Cardiac fibroblast (primary cell): ENCODE measurements at regions not wholly inside any gene's neighbourhood (a gene's known extent, or its start where the extent isn't known, plus 50 kb on each side); places are given as distances from the start of the nearest gene placed in this dataset.
A peak's percentile ranks its signal among the peaks of the same experiment; 100 is the strongest.

ENCODE experiments used
- DNase-seq, 2 donors: peaks; one replicate each; pipeline versions ENCODE4 v3.0.0 to v3.0.0-alpha.2; 2010; ENCODE audit warnings: low read depth in 2 of 2
- H3K4me3 ChIP-seq, 2 donors: replicated peaks in 1 of 2; 1 replicate in 1 of 2; 2 replicates in 1 of 2; pipeline ENCODE4 v1.5.1; 2011; ENCODE audit warnings: low read depth in 2 of 2, low read length in 2 of 2, mild to moderate bottlenecking in 2 of 2, moderate library complexity in 1 of 2
- TF ChIP-seq, protein P1 (sequence below): IDR thresholded peaks from one replicate; pipeline ENCODE4 v1.5.1; 2011; ENCODE audit warnings: low read depth, mild to moderate bottlenecking, low read length, inconsistent platforms

GRCh38 chr5:97851036-97851435 is 668.0 kb upstream of the RIOK2 start:
- TF ChIP-seq, protein P1, sequence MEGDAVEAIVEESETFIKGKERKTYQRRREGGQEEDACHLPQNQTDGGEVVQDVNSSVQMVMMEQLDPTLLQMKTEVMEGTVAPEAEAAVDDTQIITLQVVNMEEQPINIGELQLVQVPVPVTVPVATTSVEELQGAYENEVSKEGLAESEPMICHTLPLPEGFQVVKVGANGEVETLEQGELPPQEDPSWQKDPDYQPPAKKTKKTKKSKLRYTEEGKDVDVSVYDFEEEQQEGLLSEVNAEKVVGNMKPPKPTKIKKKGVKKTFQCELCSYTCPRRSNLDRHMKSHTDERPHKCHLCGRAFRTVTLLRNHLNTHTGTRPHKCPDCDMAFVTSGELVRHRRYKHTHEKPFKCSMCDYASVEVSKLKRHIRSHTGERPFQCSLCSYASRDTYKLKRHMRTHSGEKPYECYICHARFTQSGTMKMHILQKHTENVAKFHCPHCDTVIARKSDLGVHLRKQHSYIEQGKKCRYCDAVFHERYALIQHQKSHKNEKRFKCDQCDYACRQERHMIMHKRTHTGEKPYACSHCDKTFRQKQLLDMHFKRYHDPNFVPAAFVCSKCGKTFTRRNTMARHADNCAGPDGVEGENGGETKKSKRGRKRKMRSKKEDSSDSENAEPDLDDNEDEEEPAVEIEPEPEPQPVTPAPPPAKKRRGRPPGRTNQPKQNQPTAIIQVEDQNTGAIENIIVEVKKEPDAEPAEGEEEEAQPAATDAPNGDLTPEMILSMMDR = no peak
- no peak overlapping the region for H3K4me3 ChIP-seq
- no peak for DNase-seq

DNA sequence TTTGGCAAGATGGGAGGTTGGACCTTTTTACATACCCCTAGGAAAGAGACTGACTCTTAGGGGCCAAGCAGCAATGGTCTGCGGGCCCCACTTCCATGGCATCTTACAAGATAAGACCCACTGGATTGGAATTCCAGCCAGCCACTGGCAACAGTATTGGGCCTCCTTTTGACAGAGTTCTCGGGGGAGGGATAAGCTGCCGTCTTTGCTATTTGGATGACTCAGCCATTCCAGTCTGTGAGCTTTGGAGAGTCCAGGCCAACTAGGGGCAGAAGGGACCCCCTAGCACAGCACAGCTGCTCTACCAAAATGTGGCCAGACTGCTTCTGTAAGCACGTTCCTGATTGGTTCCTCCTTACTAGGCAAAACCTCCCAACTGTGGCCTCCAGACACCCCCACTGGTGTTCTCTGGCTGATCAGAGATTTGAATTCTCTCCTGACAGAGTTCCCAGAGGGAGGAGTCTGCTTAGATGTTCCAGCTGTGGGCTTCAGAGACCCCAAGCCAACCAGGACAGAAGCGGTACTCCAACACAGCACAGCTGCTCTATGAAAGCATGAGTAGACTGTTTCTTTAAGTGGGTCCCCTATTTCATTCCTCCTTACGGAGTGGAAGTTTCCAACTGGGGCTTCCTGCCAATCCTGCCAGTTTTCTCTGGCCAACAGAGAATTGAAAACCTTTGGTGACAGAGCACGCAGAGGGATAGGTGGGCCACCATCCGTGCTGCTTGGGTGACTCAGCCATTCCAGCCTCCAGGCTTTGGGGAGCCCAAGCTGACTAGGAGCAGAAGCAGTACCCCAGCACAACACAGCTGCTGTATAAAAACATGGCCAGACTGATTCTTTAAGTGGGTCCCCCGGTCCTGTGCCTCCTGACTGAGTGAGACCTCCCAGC is 672.1 kb upstream of the RIOK2 start:
- H3K4me3 ChIP-seq = no peak overlapping the region
- DNase-seq = peak; percentile 62 to 94
- TF ChIP-seq, protein P1 = no peak

GRCh38 chr5:97874491-97874890 is 691.4 kb upstream of the RIOK2 start:
- TF ChIP-seq, protein P1 = no peak

DNA sequence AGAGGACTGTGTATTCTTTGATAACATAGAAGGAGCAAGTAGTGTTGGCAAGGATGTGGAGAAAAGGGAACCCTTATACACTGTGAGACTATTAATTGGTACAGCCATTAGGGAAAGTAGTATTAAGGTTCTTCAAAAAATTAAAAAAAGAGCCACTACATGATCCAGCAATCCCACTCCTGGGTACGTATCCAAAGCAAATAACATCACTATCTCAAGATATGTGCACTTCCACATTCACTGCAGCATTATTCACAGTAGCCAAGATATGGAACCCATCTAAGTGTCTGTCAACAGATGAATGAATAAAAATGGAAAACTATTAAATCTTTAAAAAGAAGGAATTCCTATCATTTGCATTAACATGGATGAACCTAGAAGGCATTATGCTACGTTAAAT is 693.2 kb upstream of the RIOK2 start:
- TF ChIP-seq, protein P1 = no peak
- no peak overlapping the region for H3K4me3 ChIP-seq
- peak in 1 of 2 donors; percentile 59 for DNase-seq

More at GRCh38 chr5:97874491-97874890, 691.4 kb upstream of the RIOK2 start:
- H3K4me3 ChIP-seq = no peak overlapping the region
- DNase-seq = no peak

DNA sequence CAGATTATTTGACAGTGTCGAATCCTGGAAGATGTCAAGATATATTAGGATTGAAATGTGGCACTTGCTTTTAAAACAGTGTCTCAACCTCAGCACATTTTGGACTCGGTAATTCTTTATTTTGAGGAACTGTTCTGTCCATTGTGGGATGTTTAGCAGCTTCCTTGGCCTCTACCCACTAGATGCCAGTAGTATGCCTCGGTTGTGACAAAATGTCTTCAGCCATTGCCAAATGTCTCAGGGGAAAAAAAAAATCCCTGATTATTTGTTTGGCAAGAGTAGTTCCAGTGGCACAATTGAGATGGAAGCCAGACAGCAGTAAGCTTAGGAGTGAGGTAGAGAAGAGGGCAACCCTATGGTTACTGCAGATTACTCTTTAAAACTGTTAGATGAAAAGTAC is 694.5 kb upstream of the RIOK2 start:
- DNase-seq = no peak
- no peak overlapping the region for H3K4me3 ChIP-seq
- TF ChIP-seq, protein P1 = no peak

DNA sequence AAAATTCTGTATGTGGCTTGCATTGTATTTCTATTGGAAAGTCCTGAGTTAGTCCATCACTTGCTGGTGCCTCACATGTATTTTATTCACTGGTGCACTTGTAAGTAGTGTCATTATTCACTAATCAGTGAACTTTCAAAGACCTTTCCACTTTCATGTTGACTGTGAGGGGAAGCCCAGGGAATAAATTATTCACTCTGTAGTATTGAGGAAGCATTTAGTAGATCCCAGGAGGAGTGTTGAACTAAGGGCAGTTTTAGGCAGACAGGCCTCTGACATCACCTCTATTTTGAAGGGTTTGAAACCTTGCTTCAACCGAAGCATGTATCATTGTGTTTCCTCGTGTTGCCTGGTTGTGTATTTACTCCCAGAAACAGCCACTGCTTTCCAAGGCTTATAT is 705.4 kb upstream of the RIOK2 start:
- DNase-seq = no peak
- no peak overlapping the region for H3K4me3 ChIP-seq
- TF ChIP-seq, protein P1 = no peak
